ENCODE measurements at regions not wholly inside any gene's neighbourhood (a gene's known extent, or its start where the extent isn't known, plus 50 kb on each side); places are given as distances from the start of the nearest gene placed in this dataset.
"Not testable (repeated sequence)": the region's sequence is repeated elsewhere in the genome, so short reads cannot be mapped to it uniquely, and the experiment has no call there.

DNA sequence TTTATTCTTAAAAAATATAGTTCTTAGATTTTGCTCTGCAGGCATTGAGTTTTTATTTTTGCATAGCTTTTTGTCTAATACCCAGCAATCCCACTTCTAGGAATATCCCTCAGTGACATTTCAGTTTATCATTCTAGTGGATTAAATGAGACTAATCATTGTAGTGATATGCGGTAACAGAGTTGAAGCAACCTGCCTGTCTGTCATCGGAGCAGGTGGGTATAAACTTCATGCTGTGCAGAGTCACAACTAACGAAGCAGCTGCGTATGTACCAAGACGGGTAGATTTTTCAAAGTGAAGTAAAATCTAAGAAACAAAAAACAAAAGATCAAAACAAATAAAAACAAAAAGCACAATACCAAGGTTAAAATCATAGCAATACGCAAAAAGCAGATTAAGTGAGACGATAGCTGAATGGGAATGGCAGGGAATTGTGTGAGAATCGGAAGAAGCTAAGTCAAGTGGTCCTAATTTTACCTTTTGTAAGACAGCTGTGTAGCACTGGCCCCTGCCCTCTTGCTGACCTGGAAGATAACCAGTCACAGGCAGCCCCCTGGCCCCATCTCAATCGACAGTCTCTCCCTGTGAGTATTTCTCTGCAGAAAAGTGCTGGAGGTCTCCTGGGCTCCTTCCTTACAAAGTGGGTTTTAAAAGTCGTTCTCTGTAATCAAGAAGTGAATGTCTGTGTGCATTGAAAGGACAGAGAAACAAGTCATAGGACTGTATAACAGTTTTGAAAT, 169.2 kb downstream of the OR2B2 start:
- no peak for DNase-seq

DNA sequence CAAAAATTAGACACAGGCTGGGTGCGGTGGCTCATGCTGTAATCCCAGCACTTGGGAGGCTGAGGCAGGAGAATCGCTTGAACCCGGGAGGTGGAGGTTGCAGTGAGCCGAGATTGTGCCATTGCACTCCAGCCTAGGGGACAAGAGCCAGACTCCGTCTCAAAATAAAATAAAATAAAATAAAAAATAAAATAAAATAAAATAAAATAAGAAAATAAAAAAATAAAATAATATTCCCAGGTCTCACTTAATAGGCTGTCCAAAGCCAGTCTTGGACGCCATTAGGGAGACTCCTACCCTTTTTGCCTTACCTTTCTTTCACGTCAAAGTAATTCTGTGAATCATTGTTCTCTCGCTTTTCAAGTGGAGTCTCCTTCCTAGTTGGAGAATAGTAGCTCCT, 172.3 kb downstream of the OR2B2 start:
- not testable (repeated sequence) for DNase-seq

DNA sequence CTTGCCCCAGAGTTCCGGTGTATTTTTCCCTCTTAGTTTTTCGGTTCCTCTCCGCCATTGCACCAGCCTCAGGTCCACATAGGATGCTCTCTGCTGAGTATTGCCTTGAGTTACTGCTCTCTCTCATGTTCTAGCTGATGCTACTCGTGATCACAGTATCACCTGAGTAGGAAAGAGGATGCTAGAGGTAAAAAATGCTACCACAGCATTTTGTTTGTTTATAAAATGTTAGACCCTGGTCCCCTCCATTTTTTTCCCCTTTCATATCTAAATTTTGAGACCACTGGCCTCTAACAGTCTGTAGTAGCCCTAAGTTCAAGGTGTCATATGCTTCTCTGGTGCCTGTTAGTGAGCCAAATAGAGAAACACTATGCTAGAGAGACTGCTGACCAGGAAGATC, 175.5 kb downstream of the OR2B2 start:
- no peak for DNase-seq

DNA sequence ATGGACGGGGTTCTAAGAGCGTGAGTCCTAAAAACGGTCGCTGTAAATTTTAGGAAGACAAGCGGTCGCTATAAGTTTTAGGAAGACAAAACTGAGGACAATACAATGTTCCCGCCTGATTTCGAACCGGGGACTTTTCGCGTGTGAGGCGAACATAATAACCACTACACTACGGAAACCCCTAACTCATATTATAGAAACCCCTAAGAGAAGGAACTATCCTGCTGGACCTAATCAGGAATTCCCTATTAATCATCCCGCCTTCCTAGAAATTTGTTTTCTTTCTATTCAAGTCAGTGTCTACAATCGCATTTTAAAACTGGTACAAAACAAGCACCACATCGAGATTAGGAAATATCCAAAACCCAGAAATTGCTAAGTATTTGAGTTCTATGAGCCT, 183.8 kb downstream of the OR2B2 start:
- DNase-seq = no peak

DNA sequence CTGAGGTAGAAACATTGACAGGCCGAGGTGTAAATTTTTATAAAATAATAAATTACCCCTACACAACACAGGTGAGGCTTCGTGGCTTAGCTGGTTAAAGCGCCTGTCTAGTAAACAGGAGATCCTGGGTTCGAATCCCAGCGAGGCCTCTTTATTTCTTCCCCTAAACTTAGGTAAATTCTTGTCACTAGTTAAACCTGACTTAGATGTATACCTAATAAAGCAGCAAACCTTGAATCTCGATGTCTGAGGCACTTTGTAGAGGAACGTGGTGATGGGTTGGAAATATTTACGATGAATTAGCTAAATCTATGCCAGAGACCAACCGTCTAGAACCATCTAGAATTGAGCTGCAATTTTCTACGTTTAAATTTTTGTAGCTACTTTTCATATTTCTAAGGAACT, 185.6 kb downstream of the OR2B2 start:
- no peak for DNase-seq

DNA sequence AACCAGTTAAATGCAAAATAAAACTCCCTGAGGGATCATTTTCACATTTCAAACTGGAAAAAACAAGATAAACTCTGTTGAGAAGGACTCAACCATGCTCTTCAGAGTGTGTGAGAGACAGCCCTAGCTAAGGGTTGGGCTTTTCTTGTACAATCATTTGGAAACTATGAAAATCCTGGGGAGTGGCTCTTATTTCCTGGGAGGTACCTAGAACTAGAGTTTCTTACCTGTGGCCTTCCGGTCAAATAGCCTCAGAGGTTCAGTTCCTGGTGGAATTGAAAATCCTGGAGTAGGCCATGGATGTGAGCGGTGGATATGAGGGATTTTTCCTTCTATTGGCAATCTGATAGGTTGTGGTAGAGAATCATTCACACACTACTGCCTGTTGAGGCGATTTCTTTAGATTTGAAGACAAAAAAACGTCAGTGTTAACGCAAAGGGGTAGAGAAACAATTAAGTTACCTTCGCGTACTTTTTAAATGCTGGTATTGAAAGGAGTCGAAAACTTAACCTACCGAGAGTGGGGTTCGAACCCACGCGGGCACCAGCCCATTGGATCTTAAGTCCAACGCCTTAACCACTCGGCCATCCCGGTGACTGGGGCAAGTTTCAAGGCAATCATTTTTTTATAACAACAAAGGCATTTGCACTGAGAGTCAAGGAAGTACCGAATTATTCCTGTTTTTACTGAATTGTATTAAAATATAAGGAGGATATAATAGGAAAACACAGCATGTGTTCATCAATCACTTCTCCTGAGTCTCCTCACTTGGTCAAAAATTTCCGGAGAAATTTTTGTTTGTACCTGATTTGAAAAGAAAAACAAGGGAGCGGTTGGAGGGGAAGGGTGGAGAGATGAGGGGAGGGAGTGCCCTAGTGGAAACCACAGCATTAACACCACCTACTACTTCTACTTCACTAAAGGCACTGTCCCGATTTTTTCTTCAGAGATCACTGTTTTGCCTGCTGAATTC, 191.3 kb downstream of the OR2B2 start:
- no peak for DNase-seq

DNA sequence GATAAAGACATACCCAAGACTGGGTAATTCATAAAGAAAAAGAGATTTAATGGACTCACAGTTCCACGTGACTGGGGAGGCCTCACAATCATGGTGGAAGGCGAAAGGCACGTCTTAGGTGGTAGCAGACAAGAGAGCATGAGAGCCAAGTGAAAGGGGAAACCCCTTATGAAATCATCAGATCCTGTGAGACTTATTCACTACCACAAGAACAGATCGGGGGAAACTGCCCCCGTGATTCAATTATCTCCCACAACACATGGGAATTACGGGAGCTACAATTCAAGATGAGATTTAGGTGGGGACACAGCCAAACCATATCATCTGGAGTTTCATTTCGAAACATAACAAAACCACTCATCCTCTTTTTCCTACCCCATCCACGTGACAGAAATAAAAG, 193.2 kb downstream of the OR2B2 start:
- not testable (repeated sequence) for DNase-seq

DNA sequence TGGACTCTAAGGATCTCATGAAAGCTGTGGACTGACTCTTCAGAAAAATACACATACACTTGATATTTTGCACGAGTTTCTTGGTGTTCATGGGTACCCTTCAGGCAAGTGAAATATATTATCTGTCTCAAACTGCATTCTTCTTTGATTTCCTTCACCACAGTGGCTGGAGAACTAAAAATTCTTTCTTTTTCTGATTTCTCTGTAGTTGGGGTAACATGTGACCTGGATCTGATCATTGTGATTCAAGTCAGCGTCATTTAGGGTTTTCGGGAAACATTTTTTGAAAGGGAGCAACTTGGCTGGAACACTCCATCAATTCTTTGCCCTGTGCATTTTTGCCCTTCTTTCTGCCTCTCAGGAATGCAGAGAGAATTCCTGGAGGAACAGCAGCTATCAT, 205.8 kb downstream of the OR2B2 start:
- no peak for DNase-seq

DNA sequence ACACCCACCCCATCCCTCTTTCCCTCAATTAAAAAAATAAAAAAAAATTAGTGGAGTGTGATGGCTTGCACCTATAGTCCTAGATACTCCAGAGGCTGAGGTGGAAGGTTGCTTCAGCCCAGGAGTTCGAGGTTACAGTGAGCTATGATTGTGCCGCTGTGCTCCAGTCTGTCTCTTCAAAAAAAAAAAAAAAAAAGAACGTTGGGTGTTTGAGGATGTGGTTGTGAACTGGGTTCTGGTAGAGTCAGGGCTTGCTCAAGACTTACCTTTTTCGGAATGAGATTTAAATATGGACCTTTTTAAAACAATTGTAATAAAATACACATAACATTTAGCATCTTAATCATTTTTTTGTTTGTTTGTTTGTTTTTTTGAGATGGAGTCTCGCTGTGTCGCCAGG, 211.9 kb downstream of the OR2B2 start:
- DNase-seq = no peak

DNA sequence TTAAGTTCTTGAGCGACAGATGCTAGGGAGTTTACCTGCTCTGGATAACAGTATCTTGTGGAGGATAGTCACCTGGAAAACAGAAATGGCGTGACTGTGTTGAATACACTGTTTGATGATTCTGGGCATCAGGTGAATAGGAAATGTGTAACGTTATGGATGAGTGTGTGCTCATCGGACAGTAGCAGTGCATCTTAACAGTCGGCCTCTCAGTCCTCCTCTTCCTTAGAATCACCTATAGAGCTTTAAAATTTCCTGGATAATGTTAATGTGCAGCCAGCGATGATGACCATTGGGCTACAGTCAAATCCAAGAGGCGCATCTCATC, 217.7 kb downstream of the OR2B2 start:
- DNase-seq = no peak

DNA sequence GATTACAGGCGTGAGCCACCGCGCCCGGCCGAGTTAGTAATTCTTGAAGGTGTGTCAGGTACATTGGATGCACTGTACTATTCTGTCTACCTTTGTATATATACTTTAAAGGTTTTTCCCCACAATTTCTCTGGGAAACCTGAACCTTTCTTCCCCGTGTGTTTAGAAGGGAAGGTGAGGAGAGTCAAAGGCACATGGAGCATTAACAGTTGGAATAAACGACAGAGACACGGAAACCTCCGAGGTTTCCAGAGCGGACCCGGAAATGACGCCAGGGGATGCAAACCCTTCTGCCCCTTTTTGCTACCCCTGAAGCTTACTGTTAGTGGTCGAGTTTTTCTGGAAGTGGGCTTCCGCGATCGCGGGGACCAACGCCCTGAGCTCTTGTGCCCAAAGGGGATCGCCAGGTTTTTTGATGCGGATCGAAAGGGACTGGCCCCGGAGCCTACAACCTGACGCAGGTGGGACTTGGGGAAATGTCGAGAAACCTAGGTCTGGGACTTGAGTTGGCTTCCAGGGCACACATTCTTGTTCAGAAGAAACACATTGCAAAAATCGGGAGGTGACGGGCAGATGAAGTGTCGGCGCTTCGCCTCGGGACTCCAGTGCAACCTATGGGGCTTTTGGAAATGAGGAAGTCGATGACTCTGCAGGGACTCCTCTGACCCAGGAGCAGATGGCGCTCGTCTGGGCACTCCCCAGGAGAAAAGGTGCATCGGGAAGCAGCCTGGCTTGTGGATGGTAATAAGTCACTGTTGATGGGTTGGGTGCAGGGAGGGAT, 218.2 kb downstream of the OR2B2 start:
- peak; percentile 68 for DNase-seq

DNA sequence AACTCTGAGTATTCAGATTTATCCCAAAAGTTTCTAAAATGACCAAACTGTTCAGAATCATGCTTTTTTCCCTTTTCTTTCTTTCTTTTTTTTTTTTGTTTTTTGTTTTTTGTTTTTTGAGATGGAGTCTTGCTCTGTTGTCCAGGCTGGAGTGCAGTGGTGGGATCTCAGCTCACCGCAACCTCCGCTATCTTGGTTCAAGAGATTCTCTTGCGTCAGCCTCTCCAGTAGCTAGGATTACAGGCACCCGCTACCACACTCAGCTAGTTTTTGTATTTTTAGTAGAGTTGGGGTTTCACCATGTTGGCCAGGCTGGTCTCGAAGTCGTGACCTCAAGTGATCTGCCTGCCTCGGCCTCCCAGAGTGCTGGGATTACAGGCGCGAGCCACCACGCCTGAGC, 219.2 kb upstream of the ZNF184 start:
- not testable (repeated sequence) for DNase-seq

DNA sequence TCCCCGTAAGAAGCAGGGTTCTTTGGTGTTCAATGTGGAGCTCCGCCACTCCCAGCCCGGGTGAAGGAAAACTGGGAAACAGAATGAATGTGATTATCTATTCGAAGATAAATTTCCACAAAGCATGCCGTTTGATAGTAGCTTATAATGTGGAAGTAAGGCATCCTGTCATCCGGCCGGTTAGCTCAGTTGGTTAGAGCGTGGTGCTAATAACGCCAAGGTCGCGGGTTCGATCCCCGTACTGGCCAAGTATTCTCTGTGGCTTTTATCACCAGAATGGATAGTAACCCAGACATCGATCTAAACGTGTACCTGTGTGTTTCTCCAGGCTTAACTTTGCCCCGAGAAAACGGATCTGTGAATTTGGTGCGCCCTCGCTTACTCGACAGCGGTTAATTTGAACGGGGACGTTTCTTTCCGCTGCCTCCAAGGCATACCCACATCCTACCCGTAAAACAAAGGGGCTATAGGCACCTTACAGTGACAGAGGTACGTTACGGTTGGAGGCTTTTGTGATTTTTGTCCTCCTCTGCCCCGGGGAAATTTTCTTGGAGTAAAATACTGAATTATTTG, 215.2 kb upstream of the ZNF184 start:
- peak; percentile 82 for DNase-seq

DNA sequence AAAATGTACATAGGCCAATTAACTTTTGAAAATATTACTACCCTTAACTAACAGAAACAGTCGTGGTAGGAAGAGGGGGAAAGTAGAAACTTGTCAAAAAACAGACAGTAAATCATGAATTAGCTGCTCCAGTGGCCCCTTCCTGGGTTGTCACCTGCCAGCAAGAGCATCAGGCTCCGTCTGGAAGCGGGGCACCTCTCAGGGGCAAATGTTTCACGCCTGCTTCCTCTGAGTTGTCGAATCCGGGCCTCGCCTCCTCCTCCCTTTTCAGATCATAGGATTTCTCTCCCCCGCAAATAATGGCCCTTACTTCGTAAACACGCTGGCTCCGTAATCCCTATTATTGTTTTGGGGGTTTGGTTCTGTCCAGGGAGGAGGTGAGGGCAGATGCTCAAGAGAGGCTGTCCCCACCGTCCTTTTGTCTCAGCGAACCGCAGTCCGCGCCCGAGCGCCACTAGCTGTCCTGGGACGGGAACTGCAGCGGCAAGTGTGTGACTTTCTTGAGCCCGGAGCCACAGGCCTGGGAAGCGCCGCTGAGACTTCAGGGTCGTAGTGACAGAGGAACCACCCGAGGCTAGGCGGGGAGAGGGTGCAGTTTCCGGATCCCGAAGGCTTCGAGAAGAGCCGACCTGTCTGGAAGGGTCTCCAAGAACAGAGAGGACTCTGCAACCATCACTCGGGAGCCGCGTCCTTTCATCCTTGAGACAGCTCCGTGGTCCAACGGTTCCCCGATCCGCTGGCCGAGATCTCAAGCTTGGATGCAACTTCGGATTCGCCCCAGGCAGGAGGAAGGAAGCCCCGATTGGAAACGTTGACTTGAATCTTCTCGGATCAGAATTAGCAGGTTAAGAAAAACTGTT, 214.5 kb upstream of the ZNF184 start:
- DNase-seq = peak; percentile 85

DNA sequence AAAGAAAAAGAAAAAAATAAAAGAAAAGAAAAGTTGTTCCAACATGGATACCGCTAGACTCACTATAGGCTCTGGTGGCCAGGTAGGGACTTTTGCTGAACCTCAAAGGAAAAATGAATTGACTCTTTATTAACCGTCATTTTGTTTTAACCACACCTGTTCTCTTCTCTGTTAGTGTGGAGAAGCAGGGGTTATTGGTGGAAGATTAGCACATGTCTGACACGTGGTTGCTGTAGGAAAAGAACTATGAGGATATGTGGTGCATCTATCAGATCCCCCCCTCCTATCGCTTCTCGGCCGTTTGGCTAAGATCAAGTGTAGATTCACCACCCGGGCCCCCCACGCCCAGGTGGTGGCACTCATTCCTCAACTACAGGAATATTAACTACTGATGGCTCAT, 212.4 kb upstream of the ZNF184 start:
- DNase-seq = no peak

DNA sequence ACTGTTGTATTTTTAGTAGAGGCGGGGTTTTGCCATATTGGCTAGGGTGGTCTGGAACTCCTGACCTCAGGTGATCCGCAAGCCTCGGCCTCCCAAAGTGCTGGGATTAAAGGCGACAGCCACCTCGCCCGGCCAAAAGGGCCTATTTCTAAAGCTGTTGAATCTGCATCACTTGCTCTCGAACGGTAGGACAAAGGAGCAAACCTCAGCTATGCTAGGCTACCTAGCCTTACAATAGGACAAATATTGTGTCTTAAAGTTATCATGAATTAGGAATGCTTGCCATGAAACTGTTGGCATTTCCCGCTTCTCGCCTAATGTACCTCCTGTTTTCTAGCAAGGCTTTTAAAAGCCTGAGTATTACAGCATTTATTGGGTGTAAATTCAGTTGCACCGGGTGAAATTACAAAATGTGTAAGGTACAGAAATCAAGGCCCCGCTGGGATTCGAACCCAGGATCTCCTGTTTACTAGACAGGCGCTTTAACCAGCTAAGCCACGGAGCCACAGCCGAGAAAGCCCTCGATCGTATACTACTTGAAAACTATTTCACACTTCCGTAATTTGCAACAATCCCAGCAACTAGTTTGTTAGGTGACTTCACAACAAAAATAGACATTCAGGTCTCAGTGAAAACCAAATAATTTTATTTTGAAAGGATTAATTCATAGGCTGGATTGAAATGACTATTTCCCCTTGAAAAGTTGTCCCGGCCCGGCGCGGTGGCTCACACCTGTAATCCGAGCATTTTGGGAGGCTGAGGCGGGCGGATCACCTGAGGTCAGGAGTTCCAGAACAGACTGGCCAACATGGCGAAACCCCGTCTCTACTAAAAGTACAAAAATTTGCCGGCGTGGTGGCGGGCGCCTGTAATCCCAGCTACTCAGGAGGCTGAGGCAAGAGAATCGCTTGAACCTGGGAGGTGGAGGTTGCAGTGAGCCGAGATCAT, 211.6 kb upstream of the ZNF184 start:
- DNase-seq = no peak

DNA sequence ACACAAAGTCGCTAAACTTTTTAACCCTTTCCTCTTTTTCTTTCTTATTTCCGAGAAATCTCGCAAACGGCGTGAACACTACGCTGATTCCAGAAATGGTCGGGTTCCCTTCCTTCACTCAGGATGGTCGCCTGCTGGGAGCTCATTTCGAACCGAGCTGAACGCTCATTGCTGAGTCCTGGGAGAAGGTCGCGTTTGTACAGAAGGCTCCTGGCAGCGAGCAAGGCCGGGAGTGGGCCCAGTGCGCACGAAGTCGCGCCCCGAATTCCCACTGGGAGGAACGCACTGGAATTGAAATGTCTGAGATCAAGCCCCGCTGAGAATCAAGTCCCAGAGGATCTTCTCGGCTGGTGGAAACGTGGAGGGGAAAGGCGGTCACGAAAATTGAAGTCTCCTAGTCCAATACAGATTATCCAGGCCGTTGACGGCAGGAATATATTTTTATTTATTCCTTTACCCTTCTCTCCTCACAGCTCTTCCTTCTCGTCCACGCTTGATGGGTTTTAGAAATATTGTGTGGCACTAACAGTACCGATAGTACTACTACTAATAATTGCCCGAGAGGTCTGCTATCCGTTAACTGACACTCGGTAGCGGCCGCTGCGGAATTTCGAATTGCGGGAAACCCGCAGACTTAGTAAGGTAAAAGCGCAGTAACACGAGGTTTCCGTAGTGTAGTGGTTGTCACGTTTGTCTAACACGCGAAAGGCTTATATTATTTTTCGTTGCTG, 207.2 kb upstream of the ZNF184 start:
- no peak for DNase-seq

DNA sequence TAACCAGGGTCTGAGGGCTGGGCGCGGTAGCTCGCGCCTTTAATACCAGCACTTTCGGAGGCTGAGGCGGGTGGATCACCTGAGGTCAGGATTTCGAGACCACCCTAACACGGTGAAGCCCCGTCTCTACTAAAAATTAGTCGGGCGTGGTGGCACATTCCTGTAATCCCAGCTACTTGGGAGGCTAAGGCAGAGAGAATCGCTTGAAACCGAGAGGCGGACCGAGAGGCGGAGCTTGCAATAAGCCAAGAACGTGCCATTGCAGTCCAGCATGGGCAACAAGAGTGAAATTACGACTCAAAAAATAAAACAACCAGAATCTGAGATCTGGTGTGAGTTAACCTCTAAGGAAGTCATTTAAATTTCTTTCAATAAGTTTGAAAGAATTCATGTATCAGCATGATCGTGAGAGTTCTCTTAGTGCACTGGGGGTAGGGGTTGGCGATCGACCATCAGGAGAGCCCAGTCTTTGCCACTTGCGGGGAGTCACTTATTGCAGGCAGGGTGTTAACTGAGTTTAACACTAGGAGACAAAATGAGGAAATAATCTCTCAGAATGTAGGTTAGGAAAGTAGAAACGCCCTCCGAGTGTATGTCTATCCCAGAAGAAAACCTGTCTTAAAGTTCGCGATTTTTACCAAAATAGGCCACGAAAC, 206.5 kb upstream of the ZNF184 start:
- DNase-seq = no peak

DNA sequence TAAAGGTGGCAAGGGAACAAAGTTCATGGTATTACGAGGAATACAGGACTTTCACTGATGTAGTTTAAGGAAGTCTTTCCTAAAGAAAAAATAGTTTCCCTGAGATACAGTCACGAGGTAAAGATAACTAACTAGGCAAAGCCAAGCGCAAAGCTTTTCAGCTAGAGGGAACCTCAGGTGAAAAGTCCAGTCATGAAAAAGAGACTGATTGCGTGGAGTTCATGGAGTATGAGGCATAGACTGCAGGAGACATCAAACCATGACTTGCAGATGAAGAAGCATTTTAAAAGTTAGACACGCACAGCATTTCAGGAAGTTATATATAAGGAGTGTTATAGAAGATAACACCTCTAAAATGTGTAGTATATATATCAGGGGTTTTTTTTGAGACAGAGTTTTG, 205.6 kb upstream of the ZNF184 start:
- no peak for DNase-seq

Data from left kidney (tissue), 1 donor.